Coronary artery (tissue), 2 donors: ENCODE measurements at regions not wholly inside any gene's neighbourhood (a gene's known extent, or its start where the extent isn't known, plus 50 kb on each side); places are given as distances from the start of the nearest gene placed in this dataset.

Source experiments
- DNase-seq: peaks from one replicate; pipeline ENCODE4 v3.0.0-alpha.2; 2017; ENCODE audit warnings: low spot score
- H3K27ac ChIP-seq, 2 donors: fragments of 200-600 bp; sonication (generic); one replicate each; pipeline ENCODE4 v1.5.1; 2016 to 2019
- H3K4me3 ChIP-seq: fragments of 200-600 bp; sonication (generic); 2 replicates; pipeline ENCODE4 v1.5.1; 2016; ENCODE audit warnings: mild to moderate bottlenecking, moderate library complexity
- TF ChIP-seq, protein P1 (sequence below): fragments of 200-600 bp; sonication (generic); IDR thresholded peaks from one replicate; pipeline ENCODE4 v1.5.1; 2019; ENCODE audit warnings: antibody characterized with exemption

DNA sequence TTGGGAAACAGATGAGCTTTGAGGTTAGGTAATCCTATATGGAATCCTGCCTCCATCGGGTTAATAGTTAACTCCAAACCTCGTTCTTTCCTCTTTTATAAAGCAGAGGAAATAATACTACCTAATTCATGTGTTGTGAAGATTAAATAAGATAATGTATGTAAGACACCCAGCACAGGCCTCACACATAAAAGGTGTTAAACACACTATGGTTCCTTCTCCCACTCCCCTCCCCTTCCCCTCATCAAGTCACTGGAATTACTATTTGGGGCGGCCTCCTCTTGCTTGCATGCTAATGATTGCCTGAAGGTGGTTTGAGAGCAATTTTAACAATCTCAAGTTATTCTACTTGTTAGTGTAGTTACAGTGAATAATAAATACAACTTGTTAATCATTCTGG is 404.4 kb upstream of the RASGEF1B start:
- no peak overlapping the region for H3K27ac ChIP-seq
- TF ChIP-seq, protein P1, sequence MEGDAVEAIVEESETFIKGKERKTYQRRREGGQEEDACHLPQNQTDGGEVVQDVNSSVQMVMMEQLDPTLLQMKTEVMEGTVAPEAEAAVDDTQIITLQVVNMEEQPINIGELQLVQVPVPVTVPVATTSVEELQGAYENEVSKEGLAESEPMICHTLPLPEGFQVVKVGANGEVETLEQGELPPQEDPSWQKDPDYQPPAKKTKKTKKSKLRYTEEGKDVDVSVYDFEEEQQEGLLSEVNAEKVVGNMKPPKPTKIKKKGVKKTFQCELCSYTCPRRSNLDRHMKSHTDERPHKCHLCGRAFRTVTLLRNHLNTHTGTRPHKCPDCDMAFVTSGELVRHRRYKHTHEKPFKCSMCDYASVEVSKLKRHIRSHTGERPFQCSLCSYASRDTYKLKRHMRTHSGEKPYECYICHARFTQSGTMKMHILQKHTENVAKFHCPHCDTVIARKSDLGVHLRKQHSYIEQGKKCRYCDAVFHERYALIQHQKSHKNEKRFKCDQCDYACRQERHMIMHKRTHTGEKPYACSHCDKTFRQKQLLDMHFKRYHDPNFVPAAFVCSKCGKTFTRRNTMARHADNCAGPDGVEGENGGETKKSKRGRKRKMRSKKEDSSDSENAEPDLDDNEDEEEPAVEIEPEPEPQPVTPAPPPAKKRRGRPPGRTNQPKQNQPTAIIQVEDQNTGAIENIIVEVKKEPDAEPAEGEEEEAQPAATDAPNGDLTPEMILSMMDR, result no peak
- DNase-seq, result no peak
- no peak overlapping the region for H3K4me3 ChIP-seq

DNA sequence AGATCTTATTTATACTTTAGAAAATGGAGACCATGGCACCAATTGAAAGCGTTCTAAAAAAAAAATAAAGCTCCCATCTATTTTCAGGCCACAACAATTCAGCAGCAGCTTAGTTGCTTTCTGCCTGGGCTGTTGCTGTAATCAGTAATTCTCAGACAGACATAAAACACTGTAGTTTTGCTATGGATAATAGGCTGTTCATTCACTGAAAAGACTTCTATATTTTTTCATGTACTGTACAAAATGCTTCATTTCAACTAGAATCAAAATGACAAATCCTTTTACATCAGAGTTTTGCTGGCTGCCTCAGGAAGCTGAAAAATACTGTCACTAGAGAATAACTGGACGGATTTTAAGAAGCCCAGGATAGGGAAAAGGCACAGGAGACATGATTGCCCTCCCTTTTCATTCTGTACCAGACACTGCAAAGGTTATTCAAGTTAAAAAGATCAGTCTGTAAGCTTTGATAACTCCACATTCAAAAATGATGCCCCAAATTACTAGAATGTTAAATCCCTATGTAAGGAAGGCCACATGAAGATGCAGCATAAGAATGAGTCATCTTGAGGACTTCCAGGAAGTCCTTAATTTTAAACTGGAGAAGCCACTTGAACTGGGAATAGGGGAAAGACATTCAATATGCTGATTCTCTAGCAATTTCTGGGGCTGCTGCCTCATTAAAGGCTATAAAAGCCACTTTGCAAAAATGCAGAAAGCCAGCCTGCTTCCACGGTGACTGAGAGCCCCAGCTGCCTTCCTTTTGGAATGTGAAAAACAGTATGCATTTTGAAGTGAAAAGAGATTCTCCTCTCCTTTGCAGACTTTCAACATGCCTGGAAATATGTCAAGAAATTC is 403.2 kb upstream of the RASGEF1B start:
- Histone ChIP-seq H3K4me3 (no peak overlapping the region), H3K27ac (no peak overlapping the region)
- DNase-seq, result no peak
- TF ChIP-seq, protein P1, result no peak

DNA sequence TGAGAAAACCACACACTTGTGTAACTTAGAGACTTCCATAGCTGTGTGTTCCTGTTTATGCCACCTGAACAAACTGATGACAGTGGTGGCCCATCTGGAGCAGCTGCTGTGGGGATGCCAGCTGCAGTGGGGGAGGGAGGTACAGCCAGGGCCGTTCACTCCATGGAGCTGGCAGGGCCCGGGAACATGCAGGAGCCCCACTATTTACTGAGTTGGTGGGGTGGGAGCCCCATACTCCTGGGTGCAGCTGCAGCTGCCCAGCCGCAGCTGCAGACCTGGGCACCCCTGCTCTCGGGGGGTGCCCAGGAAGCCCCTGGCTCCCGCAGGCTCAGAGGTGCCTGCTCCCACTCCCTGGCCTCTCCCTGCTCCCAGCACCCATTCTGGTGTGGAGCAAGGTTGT is 398.6 kb upstream of the RASGEF1B start:
- no peak for DNase-seq
- Histone ChIP-seq H3K4me3 (no peak overlapping the region), H3K27ac (no peak overlapping the region)
- TF ChIP-seq, protein P1, result no peak

DNA sequence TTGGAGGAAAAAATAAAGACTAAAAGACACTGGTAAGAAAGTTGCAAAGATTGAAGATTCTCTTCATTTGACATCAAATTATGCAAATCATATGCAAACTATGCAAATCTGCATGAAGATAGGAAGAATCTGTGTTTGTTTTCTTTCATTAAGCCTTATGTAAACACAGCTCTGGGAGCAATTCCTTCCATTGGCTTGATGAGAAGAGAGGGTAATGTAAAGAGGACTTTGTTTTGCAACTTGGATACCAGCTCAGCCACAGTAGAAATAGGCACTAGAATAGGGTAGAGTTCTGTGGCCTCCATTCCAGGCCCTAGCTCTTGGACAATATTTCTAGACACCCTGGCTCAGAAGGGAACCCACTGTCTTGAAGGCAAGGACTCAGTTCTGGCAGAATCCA is 388.4 kb upstream of the RASGEF1B start:
- TF ChIP-seq, protein P1, result no peak
- Histone ChIP-seq H3K4me3 (no peak overlapping the region), H3K27ac (no peak overlapping the region)
- DNase-seq, result no peak

DNA sequence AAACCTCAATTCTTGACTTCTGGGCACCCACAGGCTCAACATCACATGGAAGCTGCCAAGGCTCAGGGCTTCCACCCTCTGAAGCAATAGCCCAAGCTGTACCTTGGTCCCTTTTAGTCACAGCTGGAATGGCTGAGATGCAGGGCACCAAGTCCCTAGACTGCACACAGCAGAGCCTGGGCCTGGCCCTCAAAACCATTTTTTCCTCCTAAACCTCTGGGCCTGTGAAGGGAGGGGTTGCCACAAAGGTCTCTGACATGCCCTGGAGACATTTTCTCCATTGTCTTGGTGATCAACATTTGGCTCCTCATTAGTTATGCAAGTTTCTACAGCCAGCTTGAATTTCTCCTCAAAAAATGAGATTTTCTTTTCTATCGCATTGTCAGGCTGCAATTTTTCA is 382.7 kb upstream of the RASGEF1B start:
- no peak for DNase-seq
- TF ChIP-seq, protein P1, result no peak

DNA sequence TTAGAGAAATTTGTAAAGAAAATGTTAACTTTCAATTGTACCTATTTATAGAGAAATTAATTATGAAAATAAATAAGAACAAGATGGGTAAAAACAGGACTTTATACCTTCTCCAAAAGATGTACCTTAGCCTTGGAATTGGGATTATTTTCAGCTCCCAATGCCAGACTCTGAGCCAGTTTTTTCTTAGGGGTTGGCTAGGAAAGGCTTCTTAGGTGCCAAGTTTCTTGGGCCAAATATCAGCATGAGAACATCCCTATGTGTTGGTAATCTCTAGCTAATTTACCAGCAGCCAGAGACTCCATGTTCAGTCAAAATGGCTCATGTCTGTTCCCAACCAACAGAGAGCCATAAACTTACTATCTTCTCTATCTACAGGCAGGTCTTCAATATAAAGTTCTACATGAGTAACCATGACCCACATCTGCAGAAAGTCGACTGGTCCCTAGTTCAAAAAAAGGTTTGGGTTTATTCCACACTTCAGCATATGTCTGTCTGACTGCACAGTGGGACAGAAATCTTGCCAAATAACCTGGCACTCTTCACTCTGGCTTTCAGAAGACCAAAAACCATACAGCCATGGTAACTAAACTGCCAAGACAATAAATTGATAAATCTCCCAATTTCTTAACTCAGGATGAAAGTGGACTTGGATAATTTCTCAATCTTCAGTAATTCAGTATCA is 380.5 kb upstream of the RASGEF1B start:
- no peak for DNase-seq
- no peak overlapping the region for H3K27ac ChIP-seq
- no peak overlapping the region for H3K4me3 ChIP-seq
- TF ChIP-seq, protein P1, result no peak

More for the DNA sequence above, 382.7 kb upstream of the RASGEF1B start:
- no peak overlapping the region for H3K4me3 ChIP-seq
- no peak overlapping the region for H3K27ac ChIP-seq
